Keratinocyte (primary cell): ENCODE measurements at regions not wholly inside any gene's neighbourhood (a gene's known extent, or its start where the extent isn't known, plus 50 kb on each side); places are given as distances from the start of the nearest gene placed in this dataset.

Source experiments
- DNase-seq: peaks from one replicate; pipeline ENCODE4 v3.0.0-alpha.2; 2011; ENCODE audit warnings: low read depth, missing footprints, low spot score
- FAIRE-seq: peaks from 2 replicates; lab custom pipeline; 2011; peaks lifted over from hg19 to GRCh38; lab: Jason Lieb, UNC
- H2AFZ ChIP-seq: 2 replicates; pipeline ENCODE4 v1.6.0; 2012; ENCODE audit warnings: low read length, control low read depth, inconsistent platforms; ENCODE audit not compliant: control insufficient read depth
- H3K27ac ChIP-seq: 2 replicates; pipeline ENCODE4 v1.5.1; 2011; ENCODE audit warnings: low read length; ENCODE audit not compliant: control insufficient read depth, insufficient read depth
- H3K27me3 ChIP-seq: 3 replicates; pipeline ENCODE4 v1.6.0; 2011; ENCODE audit warnings: low read length; ENCODE audit not compliant: control insufficient read depth, insufficient read depth; ENCODE audit errors: extremely low read depth
- H3K36me3 ChIP-seq, 2 experiments: 2 replicates in 1 of 2; 3 replicates in 1 of 2; pipeline ENCODE4 v1.5.1; 2011; ENCODE audit warnings: low read length in 2 of 2, mild to moderate bottlenecking in 1 of 2; ENCODE audit not compliant: control insufficient read depth in 2 of 2, insufficient read depth in 2 of 2; ENCODE audit errors: extremely low read depth in 1 of 2
- H3K4me1 ChIP-seq: 3 replicates; pipeline ENCODE4 v1.5.1; 2011; ENCODE audit warnings: low read length; ENCODE audit not compliant: control insufficient read depth, insufficient read depth; ENCODE audit errors: extremely low read depth
- H3K4me2 ChIP-seq: 3 replicates; pipeline ENCODE4 v1.6.0; 2011; ENCODE audit warnings: low read depth, low read length; ENCODE audit not compliant: control insufficient read depth, insufficient read depth; ENCODE audit errors: extremely low read depth
- H3K4me3 ChIP-seq, 3 experiments: fragments of 200-600 bp in 1 of 3; sonication (generic) in 1 of 3; 2 replicates in 2 of 3; 3 replicates in 1 of 3; pipeline ENCODE4 v1.5.1; 2011 to 2016; ENCODE audit warnings: low read length in 3 of 3, mild to moderate bottlenecking in 3 of 3, control low read depth in 2 of 3, inconsistent platforms in 1 of 3, low read depth in 1 of 3, mixed read lengths in 1 of 3, mixed run types in 1 of 3, moderate library complexity in 1 of 3; ENCODE audit not compliant: control insufficient read depth in 2 of 3, insufficient read depth in 2 of 3; ENCODE audit errors: extremely low read depth in 1 of 3
- H3K79me2 ChIP-seq: 2 replicates; pipeline ENCODE4 v1.6.0; 2012; ENCODE audit warnings: low read length; ENCODE audit not compliant: control insufficient read depth, insufficient read depth
- H3K9ac ChIP-seq: 3 replicates; pipeline ENCODE4 v1.6.0; 2011; ENCODE audit warnings: low read length; ENCODE audit not compliant: control insufficient read depth, insufficient read depth; ENCODE audit errors: extremely low read depth
- H3K9me1 ChIP-seq: 3 replicates; pipeline ENCODE4 v1.6.0; 2011; ENCODE audit warnings: low read length; ENCODE audit not compliant: control insufficient read depth, insufficient read depth; ENCODE audit errors: extremely low read depth
- H3K9me3 ChIP-seq: 2 replicates; pipeline ENCODE4 v1.5.1; 2012; ENCODE audit warnings: low read depth, low read length; ENCODE audit not compliant: control insufficient read depth
- H4K20me1 ChIP-seq: 3 replicates; pipeline ENCODE4 v1.6.0; 2011; ENCODE audit warnings: low read length; ENCODE audit not compliant: control insufficient read depth, insufficient read depth; ENCODE audit errors: extremely low read depth
- EZH2 ChIP-seq: IDR thresholded peaks from one replicate; pipeline ENCODE4 v1.6.1; 2012; ENCODE audit warnings: inconsistent platforms, mild to moderate bottlenecking, low read length, moderate library complexity
- dilution Hi-C: fragments of 300-500 bp; cut with MboI; formaldehyde crosslinking; loops from one replicate; pipeline ENCODE4 v1.7.0; 2020; ENCODE audit warnings: low sequenced_read_pairs; ENCODE audit not compliant: extremely low pct_ligation_motif_present
- TF ChIP-seq, protein P1 (sequence below), 3 experiments: IDR thresholded peaks in 1 of 3; conservative IDR thresholded peaks in 1 of 3; optimal IDR thresholded peaks in 1 of 3; 2 replicates in 2 of 3; 3 replicates in 1 of 3; pipeline versions ENCODE3 to v1.5.1; 2011; ENCODE audit warnings: low read length in 3 of 3, mild to moderate bottlenecking in 3 of 3, moderate library complexity in 2 of 3, control low read depth in 1 of 3, inconsistent platforms in 1 of 3; ENCODE audit not compliant: insufficient read depth in 2 of 3; ENCODE audit errors: extremely low read depth in 1 of 3

DNA sequence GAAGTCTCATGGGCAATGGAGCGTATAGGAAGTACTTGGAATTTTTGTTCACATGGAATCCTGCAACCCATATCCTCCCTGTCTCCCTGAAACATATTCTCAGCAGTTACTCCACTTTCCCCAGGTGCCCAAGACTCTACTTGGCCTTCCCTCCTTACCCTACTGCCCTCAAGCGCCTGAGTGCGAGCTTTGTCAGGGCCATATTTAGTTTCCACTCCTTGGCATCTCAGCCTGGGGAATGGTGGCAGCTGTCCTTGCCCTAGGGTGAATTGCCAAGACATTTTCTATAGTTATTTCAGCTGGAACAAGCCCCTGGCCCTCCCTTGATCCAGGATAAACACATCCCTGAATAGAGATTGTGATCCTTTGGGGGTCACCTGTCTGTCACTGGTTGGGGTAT lies 569.3 kb upstream of the LRFN5 start:
- no peak for TF ChIP-seq EZH2
- no peaks in the 10 kb centered on the region for H3K4me1 ChIP-seq
- FAIRE-seq (no peak), DNase-seq (no peak)
- H4K20me1 ChIP-seq, result no peaks in the 10 kb centered on the region
- H3K79me2 ChIP-seq, result no peaks in the 10 kb centered on the region
- no peak overlapping the region for H3K4me3 ChIP-seq
- no peak overlapping the region for H3K4me2 ChIP-seq
- H3K27ac ChIP-seq, result no peak overlapping the region
- no peaks in the 10 kb centered on the region for H3K9me3 ChIP-seq
- H2AFZ ChIP-seq, result no peak overlapping the region
- dilution Hi-C loops, result no loop called here
- no peak overlapping the region for H3K9ac ChIP-seq
- no peaks in the 10 kb centered on the region for H3K27me3 ChIP-seq
- H3K36me3 ChIP-seq, result no peaks in the 10 kb centered on the region
- no peaks in the 10 kb centered on the region for H3K9me1 ChIP-seq

GRCh38 chr14:41034969-41035368 lies 571.7 kb upstream of the LRFN5 start:
- dilution Hi-C loops, result no loop called here
- H3K36me3 ChIP-seq, result no peaks in the 10 kb centered on the region
- no peak for DNase-seq
- no peaks in the 10 kb centered on the region for H4K20me1 ChIP-seq
- H3K27ac ChIP-seq, result no peak overlapping the region
- TF ChIP-seq, protein P1, sequence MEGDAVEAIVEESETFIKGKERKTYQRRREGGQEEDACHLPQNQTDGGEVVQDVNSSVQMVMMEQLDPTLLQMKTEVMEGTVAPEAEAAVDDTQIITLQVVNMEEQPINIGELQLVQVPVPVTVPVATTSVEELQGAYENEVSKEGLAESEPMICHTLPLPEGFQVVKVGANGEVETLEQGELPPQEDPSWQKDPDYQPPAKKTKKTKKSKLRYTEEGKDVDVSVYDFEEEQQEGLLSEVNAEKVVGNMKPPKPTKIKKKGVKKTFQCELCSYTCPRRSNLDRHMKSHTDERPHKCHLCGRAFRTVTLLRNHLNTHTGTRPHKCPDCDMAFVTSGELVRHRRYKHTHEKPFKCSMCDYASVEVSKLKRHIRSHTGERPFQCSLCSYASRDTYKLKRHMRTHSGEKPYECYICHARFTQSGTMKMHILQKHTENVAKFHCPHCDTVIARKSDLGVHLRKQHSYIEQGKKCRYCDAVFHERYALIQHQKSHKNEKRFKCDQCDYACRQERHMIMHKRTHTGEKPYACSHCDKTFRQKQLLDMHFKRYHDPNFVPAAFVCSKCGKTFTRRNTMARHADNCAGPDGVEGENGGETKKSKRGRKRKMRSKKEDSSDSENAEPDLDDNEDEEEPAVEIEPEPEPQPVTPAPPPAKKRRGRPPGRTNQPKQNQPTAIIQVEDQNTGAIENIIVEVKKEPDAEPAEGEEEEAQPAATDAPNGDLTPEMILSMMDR (optimal IDR thresholded peaks at IDR 0.05 in 1 of 3, IDR thresholded peaks at IDR 0.05 in 1 of 3, conservative IDR thresholded peaks at IDR 0.05 in 1 of 3; ENCODE audit: extremely low read depth in 1 of 3, insufficient read depth in 2 of 3, low read length in 3 of 3), result no peak
- TF ChIP-seq EZH2, result no peak
- H3K4me1 ChIP-seq, result no peaks in the 10 kb centered on the region
- no peak for FAIRE-seq
- no peak overlapping the region for H3K4me2 ChIP-seq
- no peaks in the 10 kb centered on the region for H3K9me1 ChIP-seq
- H2AFZ ChIP-seq, result no peak overlapping the region
- no peak overlapping the region for H3K4me3 ChIP-seq
- no peaks in the 10 kb centered on the region for H3K9me3 ChIP-seq
- H3K79me2 ChIP-seq, result no peaks in the 10 kb centered on the region
- H3K27me3 ChIP-seq, result no peaks in the 10 kb centered on the region
- no peak overlapping the region for H3K9ac ChIP-seq

GRCh38 chr14:41022932-41023331 lies 583.7 kb upstream of the LRFN5 start:
- no peak overlapping the region for H3K27ac ChIP-seq

More at GRCh38 chr14:41022932-41023331, 583.7 kb upstream of the LRFN5 start:
- Histone ChIP-seq H2AFZ (no peak overlapping the region), H3K9me1 (no peaks in the 10 kb centered on the region), H3K36me3 (no peaks in the 10 kb centered on the region), H3K9me3 (peaks cover 2% of the 10 kb centered on the region), H3K79me2 (no peaks in the 10 kb centered on the region), H3K9ac (no peak overlapping the region), H3K27me3 (no peaks in the 10 kb centered on the region), H3K4me3 (no peak overlapping the region), H4K20me1 (no peaks in the 10 kb centered on the region), H3K4me1 (no peaks in the 10 kb centered on the region), H3K4me2 (no peak overlapping the region)
- TF ChIP-seq, protein P1 (optimal IDR thresholded peaks at IDR 0.05 in 1 of 3, IDR thresholded peaks at IDR 0.05 in 1 of 3, conservative IDR thresholded peaks at IDR 0.05 in 1 of 3; ENCODE audit: extremely low read depth in 1 of 3, insufficient read depth in 2 of 3, low read length in 3 of 3), result no peak
- DNase-seq (no peak), FAIRE-seq (no peak)
- dilution Hi-C loops, result no loop called here
